ENCODE measurements at regions not wholly inside any gene's neighbourhood (a gene's known extent, or its start where the extent isn't known, plus 50 kb on each side); places are given as distances from the start of the nearest gene placed in this dataset.

- DNase-seq (ENCODE audit: low read depth) = no peak
These were observed 588.0 kb upstream of the ARID1B start for GRCh38 chr6:156189195-156189594.

GRCh38 chr6:156185113-156185512, 592.1 kb upstream of the ARID1B start:
- DNase-seq (ENCODE audit: low read depth) = no peak

GRCh38 chr6:156183678-156184077, 593.5 kb upstream of the ARID1B start:
- no peak for DNase-seq (ENCODE audit: low read depth)

GRCh38 chr6:156182356-156182755, 594.8 kb upstream of the ARID1B start:
- DNase-seq (ENCODE audit: low read depth) = no peak

GRCh38 chr6:156181506-156181905, 595.7 kb upstream of the ARID1B start:
- no peak for DNase-seq (ENCODE audit: low read depth)

GRCh38 chr6:156175971-156176421, 601.2 kb upstream of the ARID1B start:
- DNase-seq (ENCODE audit: low read depth) = no peak

- no peak for DNase-seq (ENCODE audit: low read depth)
These were observed 601.7 kb upstream of the ARID1B start for GRCh38 chr6:156175433-156175832.

- no peak for DNase-seq (ENCODE audit: low read depth)
These were observed 602.9 kb upstream of the ARID1B start for GRCh38 chr6:156174031-156174890.

- no peak for DNase-seq (ENCODE audit: low read depth)
These were observed 607.8 kb upstream of the ARID1B start for GRCh38 chr6:156169371-156169770.

GRCh38 chr6:156167625-156168071, 609.5 kb upstream of the ARID1B start:
- DNase-seq (ENCODE audit: low read depth) = no peak

- DNase-seq (ENCODE audit: low read depth) = no peak
These were observed 610.1 kb upstream of the ARID1B start for GRCh38 chr6:156167016-156167624.

GRCh38 chr6:156166093-156166492, 611.1 kb upstream of the ARID1B start:
- no peak for DNase-seq (ENCODE audit: low read depth)

- no peak for DNase-seq (ENCODE audit: low read depth)
These were observed 612.3 kb upstream of the ARID1B start for GRCh38 chr6:156164701-156165452.

GRCh38 chr6:156163311-156163710, 613.9 kb upstream of the ARID1B start:
- DNase-seq (ENCODE audit: low read depth) = no peak

- no peak for DNase-seq (ENCODE audit: low read depth)
These were observed 615.7 kb upstream of the ARID1B start for GRCh38 chr6:156161471-156161870.

GRCh38 chr6:156160795-156161165, 616.4 kb upstream of the ARID1B start:
- DNase-seq (ENCODE audit: low read depth) = no peak

- DNase-seq (ENCODE audit: low read depth) = no peak
These were observed 617.0 kb upstream of the ARID1B start for GRCh38 chr6:156160007-156160794.

- DNase-seq (ENCODE audit: low read depth) = no peak
These were observed 622.3 kb upstream of the ARID1B start for GRCh38 chr6:156154896-156155295.

GRCh38 chr6:156150391-156150790, 626.8 kb upstream of the ARID1B start:
- no peak for DNase-seq (ENCODE audit: low read depth)

GRCh38 chr6:156146891-156147290, 630.3 kb upstream of the ARID1B start:
- DNase-seq (ENCODE audit: low read depth) = no peak

- no peak for DNase-seq (ENCODE audit: low read depth)
These were observed 645.8 kb upstream of the ARID1B start for GRCh38 chr6:156131221-156131903.

All from amniotic epithelial cell (primary cell).